ENCODE measurements at regions not wholly inside any gene's neighbourhood (a gene's known extent, or its start where the extent isn't known, plus 50 kb on each side); places are given as distances from the start of the nearest gene placed in this dataset.

DNA sequence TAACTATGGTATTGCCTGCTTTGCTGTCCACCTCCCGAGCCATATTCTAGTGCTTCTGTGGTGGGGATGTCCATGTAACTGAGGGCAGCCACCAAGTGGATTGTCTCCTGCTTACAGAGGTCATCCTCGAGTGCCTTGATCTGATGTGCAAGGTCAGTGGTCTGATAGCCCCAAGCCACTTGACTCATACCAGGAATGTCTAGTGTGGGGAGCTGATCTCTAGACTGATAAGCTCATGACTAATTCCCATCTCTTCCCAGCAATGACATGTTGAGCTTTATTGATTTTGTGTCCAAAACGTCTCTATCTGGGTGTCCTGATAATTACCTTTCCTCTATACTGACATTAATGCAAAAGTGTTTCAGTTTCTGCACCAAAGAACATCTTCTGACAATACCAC is 168.4 kb upstream of the WDR1 start:
- no peak for TF ChIP-seq POLR2A (IDR thresholded peaks at IDR 0.05)
- TF ChIP-seq, protein P1, sequence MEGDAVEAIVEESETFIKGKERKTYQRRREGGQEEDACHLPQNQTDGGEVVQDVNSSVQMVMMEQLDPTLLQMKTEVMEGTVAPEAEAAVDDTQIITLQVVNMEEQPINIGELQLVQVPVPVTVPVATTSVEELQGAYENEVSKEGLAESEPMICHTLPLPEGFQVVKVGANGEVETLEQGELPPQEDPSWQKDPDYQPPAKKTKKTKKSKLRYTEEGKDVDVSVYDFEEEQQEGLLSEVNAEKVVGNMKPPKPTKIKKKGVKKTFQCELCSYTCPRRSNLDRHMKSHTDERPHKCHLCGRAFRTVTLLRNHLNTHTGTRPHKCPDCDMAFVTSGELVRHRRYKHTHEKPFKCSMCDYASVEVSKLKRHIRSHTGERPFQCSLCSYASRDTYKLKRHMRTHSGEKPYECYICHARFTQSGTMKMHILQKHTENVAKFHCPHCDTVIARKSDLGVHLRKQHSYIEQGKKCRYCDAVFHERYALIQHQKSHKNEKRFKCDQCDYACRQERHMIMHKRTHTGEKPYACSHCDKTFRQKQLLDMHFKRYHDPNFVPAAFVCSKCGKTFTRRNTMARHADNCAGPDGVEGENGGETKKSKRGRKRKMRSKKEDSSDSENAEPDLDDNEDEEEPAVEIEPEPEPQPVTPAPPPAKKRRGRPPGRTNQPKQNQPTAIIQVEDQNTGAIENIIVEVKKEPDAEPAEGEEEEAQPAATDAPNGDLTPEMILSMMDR (IDR thresholded peaks at IDR 0.05), result no peak

Measured in testis (tissue), 2 donors.